Colonic mucosa (tissue), 4 donors: ENCODE measurements at regions not wholly inside any gene's neighbourhood (a gene's known extent, or its start where the extent isn't known, plus 50 kb on each side); places are given as distances from the start of the nearest gene placed in this dataset.
A peak's percentile ranks its signal among the peaks of the same experiment; 100 is the strongest.

ENCODE experiments used
- DNase-seq: peaks from one replicate; pipeline ENCODE4 v3.0.0-alpha.2; 2020
- H3K27ac ChIP-seq: fragments of 200-600 bp; one replicate; pipeline ENCODE4 v1.8.0; 2021
- H3K27me3 ChIP-seq: fragments of 200-600 bp; one replicate; pipeline ENCODE4 v1.8.0; 2021
- H3K36me3 ChIP-seq: fragments of 200-600 bp; one replicate; pipeline ENCODE4 v1.8.0; 2021
- H3K4me1 ChIP-seq: fragments of 200-600 bp; one replicate; pipeline ENCODE4 v1.8.0; 2021; ENCODE audit warnings: mild to moderate bottlenecking
- H3K4me3 ChIP-seq: fragments of 200-600 bp; one replicate; pipeline ENCODE4 v1.8.0; 2021
- H3K9ac ChIP-seq, 2 donors: one replicate each; pipeline ENCODE4 v1.7.0; 2013; ENCODE audit warnings: control low read depth in 2 of 2, low read depth in 2 of 2, low read length in 2 of 2
- H3K9me3 ChIP-seq: fragments of 200-600 bp; one replicate; pipeline ENCODE4 v1.8.0; 2021
- CTCF ChIP-seq: fragments of 200-600 bp; IDR thresholded peaks from one replicate; pipeline ENCODE4 v1.8.0; 2022; ENCODE audit warnings: antibody characterized with exemption, mild to moderate bottlenecking
- intact Hi-C: fragments of 100-400 bp; cut with DNase I; formaldehyde crosslinking; loops from one replicate; pipeline ENCODE4 v1.14.1; 2022
- donor health status: healthy.
- donor health status: DM: no; HTN: no; CAD: no.
- donor health status: DM: no; HTN: no; CAD: no.

- H3K4me1 ChIP-seq = no peaks in the 10 kb centered on the region
- intact Hi-C loops = loop anchor here (5.0 kb wide), 2 partner anchors 67 to 103 kb away; partner anchors contain the start of gene RUNX3
- H3K36me3 ChIP-seq = no peaks in the 10 kb centered on the region
- H3K4me3 ChIP-seq = no peak overlapping the region
- H3K9me3 ChIP-seq = no peaks in the 10 kb centered on the region
- TF ChIP-seq CTCF = no peak
- no peak overlapping the region for H3K27ac ChIP-seq
- DNase-seq = no peak
- peak overlapping the region in 1 of 2 donors; percentile 62 for H3K9ac ChIP-seq
- no peaks in the 10 kb centered on the region for H3K27me3 ChIP-seq
Measured at GRCh38 chr1:25034736-25035522, 104.9 kb upstream of the RUNX3 start.

- H3K27me3 ChIP-seq = no peaks in the 10 kb centered on the region
- H3K4me3 ChIP-seq = no peak overlapping the region
- no peaks in the 10 kb centered on the region for H3K9me3 ChIP-seq
- H3K27ac ChIP-seq = no peak overlapping the region
- DNase-seq = peak; percentile 40
- H3K4me1 ChIP-seq = no peaks in the 10 kb centered on the region
- peak overlapping the region in 1 of 2 donors; percentile 62 for H3K9ac ChIP-seq
- H3K36me3 ChIP-seq = no peaks in the 10 kb centered on the region
- TF ChIP-seq CTCF = no peak
- intact Hi-C loops = no loop called here
Measured at GRCh38 chr1:25033828-25034705, 104.0 kb upstream of the RUNX3 start.

- DNase-seq = no peak
- no peak overlapping the region for H3K4me3 ChIP-seq
- H3K4me1 ChIP-seq = no peaks in the 10 kb centered on the region
- H3K9me3 ChIP-seq = no peaks in the 10 kb centered on the region
- H3K27me3 ChIP-seq = no peaks in the 10 kb centered on the region
- H3K9ac ChIP-seq = no peak overlapping the region
- no peak for TF ChIP-seq CTCF
- intact Hi-C loops = no loop called here
- H3K27ac ChIP-seq = peak overlapping the region; percentile 40
- no peaks in the 10 kb centered on the region for H3K36me3 ChIP-seq
Measured at GRCh38 chr1:25033030-25033827, 103.2 kb upstream of the RUNX3 start.

GRCh38 chr1:25031966-25032667 is 102.0 kb upstream of the RUNX3 start:
- intact Hi-C loops = no loop called here
- no peaks in the 10 kb centered on the region for H3K36me3 ChIP-seq
- H3K27me3 ChIP-seq = no peaks in the 10 kb centered on the region
- peak overlapping the region; percentile 40 for H3K27ac ChIP-seq
- no peak overlapping the region for H3K9ac ChIP-seq
- TF ChIP-seq CTCF = no peak
- H3K4me3 ChIP-seq = no peak overlapping the region
- no peak for DNase-seq
- no peaks in the 10 kb centered on the region for H3K4me1 ChIP-seq
- no peaks in the 10 kb centered on the region for H3K9me3 ChIP-seq

- Histone ChIP-seq H3K4me3 (no peak overlapping the region), H3K27ac (no peak overlapping the region), H3K36me3 (no peaks in the 10 kb centered on the region), H3K27me3 (no peaks in the 10 kb centered on the region), H3K9me3 (no peaks in the 10 kb centered on the region), H3K4me1 (no peaks in the 10 kb centered on the region), H3K9ac (no peak overlapping the region)
- DNase-seq = no peak
- intact Hi-C loops = no loop called here
- TF ChIP-seq CTCF = no peak
Measured at GRCh38 chr1:25031601-25031965, 101.5 kb upstream of the RUNX3 start.
